Umbilical cord (tissue), 1 donor: ENCODE measurements at regions not wholly inside any gene's neighbourhood (a gene's known extent, or its start where the extent isn't known, plus 50 kb on each side); places are given as distances from the start of the nearest gene placed in this dataset.
"Not testable (repeated sequence)": the region's sequence is repeated elsewhere in the genome, so short reads cannot be mapped to it uniquely, and the experiment has no call there.

Experiments used
- DNase-seq: peaks from one replicate; pipeline ENCODE4 v3.0.0-alpha.2; 2015; ENCODE audit warnings: low spot score

GRCh38 chr11:82536706-82537105 lies 197.0 kb downstream of the FAM181B start:
- no peak for DNase-seq

- no peak for DNase-seq
These were observed 199.9 kb downstream of the FAM181B start for GRCh38 chr11:82533628-82534327.

GRCh38 chr11:82529936-82530335 lies 203.7 kb downstream of the FAM181B start:
- no peak for DNase-seq

- no peak for DNase-seq
These were observed 206.5 kb downstream of the FAM181B start for GRCh38 chr11:82527081-82527584.

- DNase-seq: peak; percentile 30
These were observed 210.5 kb downstream of the FAM181B start for GRCh38 chr11:82523141-82523540.

GRCh38 chr11:82521427-82521826 lies 212.2 kb downstream of the FAM181B start:
- DNase-seq: peak; percentile 61

GRCh38 chr11:82507288-82507687 lies 226.4 kb downstream of the FAM181B start:
- DNase-seq: no peak

- no peak for DNase-seq
These were observed 228.3 kb downstream of the FAM181B start for GRCh38 chr11:82505379-82505778.

GRCh38 chr11:82501174-82501573 lies 232.5 kb downstream of the FAM181B start:
- DNase-seq: not testable (repeated sequence)

- no peak for DNase-seq
These were observed 238.7 kb downstream of the FAM181B start for GRCh38 chr11:82494988-82495432.

- no peak for DNase-seq
These were observed 258.8 kb downstream of the FAM181B start for GRCh38 chr11:82474876-82475275.

GRCh38 chr11:82465481-82465880 lies 268.2 kb downstream of the FAM181B start:
- no peak for DNase-seq

GRCh38 chr11:82462608-82463242 lies 270.9 kb downstream of the FAM181B start:
- no peak for DNase-seq

GRCh38 chr11:82458761-82459160 lies 274.9 kb downstream of the FAM181B start:
- DNase-seq: no peak

- DNase-seq: no peak
These were observed 275.5 kb downstream of the FAM181B start for GRCh38 chr11:82458147-82458546.

GRCh38 chr11:82450996-82451395 lies 282.7 kb downstream of the FAM181B start:
- DNase-seq: no peak

- no peak for DNase-seq
These were observed 327.1 kb downstream of the FAM181B start for GRCh38 chr11:82406611-82407010.

- DNase-seq: peak; percentile 80
These were observed 328.2 kb downstream of the FAM181B start for GRCh38 chr11:82405421-82405820.

- no peak for DNase-seq
These were observed 328.7 kb downstream of the FAM181B start for GRCh38 chr11:82404981-82405380.

- DNase-seq: no peak
These were observed 329.9 kb downstream of the FAM181B start for GRCh38 chr11:82403640-82404305.

- peak; percentile 84 for DNase-seq
These were observed 335.3 kb downstream of the FAM181B start for GRCh38 chr11:82398300-82398815.

GRCh38 chr11:82396639-82397038 lies 337.0 kb downstream of the FAM181B start:
- DNase-seq: not testable (repeated sequence)
